Progenitor cell of endocrine pancreas (in vitro differentiated cells): ENCODE measurements at regions not wholly inside any gene's neighbourhood (a gene's known extent, or its start where the extent isn't known, plus 50 kb on each side); places are given as distances from the start of the nearest gene placed in this dataset.
A peak's percentile ranks its signal among the peaks of the same experiment; 100 is the strongest.

Experiments used
- DNase-seq: peaks from one replicate; pipeline ENCODE4 v3.0.0; 2021; ENCODE audit warnings: low spot score; ENCODE audit not compliant: unreplicated experiment
- H3K27ac Mint-ChIP-seq: 2 replicates; pipeline ENCODE4 v1.8.0; 2021; ENCODE audit warnings: mild to moderate bottlenecking, moderate library complexity, mixed read lengths
- H3K27me3 Mint-ChIP-seq: 2 replicates; pipeline ENCODE4 v1.8.0; 2021; ENCODE audit warnings: mixed read lengths
- H3K36me3 Mint-ChIP-seq: 2 replicates; pipeline ENCODE4 v1.8.0; 2022; ENCODE audit warnings: mixed read lengths; ENCODE audit not compliant: insufficient read depth
- H3K4me1 Mint-ChIP-seq: 2 replicates; pipeline ENCODE4 v1.8.0; 2021; ENCODE audit warnings: low read depth, mixed read lengths
- H3K4me3 Mint-ChIP-seq: 2 replicates; pipeline ENCODE4 v1.8.0; 2021; ENCODE audit warnings: low read depth, mild to moderate bottlenecking, moderate library complexity, mixed read lengths
- H3K9me3 Mint-ChIP-seq: 2 replicates; pipeline ENCODE4 v1.8.0; 2021; ENCODE audit warnings: low read depth, mixed read lengths
- CTCF ChIP-seq: fragments of 200-600 bp; sonication (generic); IDR thresholded peaks from one replicate; pipeline ENCODE4 v1.5.0; 2021; ENCODE audit warnings: antibody characterized with exemption, mild to moderate bottlenecking; ENCODE audit not compliant: unreplicated experiment

DNA sequence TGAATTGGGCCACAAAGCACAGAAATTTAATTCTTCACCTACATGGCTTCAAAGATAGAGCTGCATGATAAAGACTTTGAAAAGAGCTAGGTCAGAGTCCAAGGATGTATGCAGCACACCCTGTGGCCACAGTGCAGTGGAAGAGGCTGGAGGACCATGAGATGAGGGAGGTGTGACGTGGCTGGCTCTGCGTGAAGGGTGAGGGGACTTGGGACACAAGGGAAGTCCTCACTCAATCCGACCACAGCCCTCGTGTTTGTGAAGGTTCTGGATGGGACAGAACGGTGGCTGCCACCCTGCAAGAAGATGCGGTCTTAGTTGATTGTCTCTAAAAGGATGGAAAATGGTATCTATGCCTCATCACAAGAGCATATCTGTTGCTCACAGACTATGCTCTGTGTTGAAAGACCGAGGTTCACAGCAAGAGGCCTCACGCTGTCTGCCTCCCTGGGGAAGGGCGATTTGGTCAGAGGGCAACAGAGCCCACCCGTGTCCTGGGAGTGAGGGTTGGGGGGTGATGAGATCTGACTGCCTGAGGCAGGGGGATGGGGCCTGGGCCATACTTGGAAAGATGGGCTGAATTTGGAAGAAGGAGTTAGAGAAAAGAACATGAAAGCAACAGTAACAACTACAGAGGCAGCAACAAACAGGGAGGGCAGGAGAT, 174.4 kb upstream of the SHH start:
- TF ChIP-seq CTCF: no peak
- peak; percentile 6 for DNase-seq
- Mint-ChIP-seq H3K27me3 (peaks cover 52% of the 10 kb centered on the region), H3K27ac (no peak overlapping the region), H3K4me3 (no peak overlapping the region), H3K36me3 (no peaks in the 10 kb centered on the region), H3K9me3 (no peaks in the 10 kb centered on the region), H3K4me1 (peaks cover 2% of the 10 kb centered on the region)

- Mint-ChIP-seq H3K36me3 (no peaks in the 10 kb centered on the region), H3K27me3 (peaks cover 49% of the 10 kb centered on the region), H3K4me1 (peaks cover 2% of the 10 kb centered on the region), H3K27ac (no peak overlapping the region), H3K9me3 (no peaks in the 10 kb centered on the region), H3K4me3 (no peak overlapping the region)
- DNase-seq: peak; percentile 3
- TF ChIP-seq CTCF: no peak
These were observed 173.4 kb upstream of the SHH start for GRCh38 chr7:155985518-155986250.

DNA sequence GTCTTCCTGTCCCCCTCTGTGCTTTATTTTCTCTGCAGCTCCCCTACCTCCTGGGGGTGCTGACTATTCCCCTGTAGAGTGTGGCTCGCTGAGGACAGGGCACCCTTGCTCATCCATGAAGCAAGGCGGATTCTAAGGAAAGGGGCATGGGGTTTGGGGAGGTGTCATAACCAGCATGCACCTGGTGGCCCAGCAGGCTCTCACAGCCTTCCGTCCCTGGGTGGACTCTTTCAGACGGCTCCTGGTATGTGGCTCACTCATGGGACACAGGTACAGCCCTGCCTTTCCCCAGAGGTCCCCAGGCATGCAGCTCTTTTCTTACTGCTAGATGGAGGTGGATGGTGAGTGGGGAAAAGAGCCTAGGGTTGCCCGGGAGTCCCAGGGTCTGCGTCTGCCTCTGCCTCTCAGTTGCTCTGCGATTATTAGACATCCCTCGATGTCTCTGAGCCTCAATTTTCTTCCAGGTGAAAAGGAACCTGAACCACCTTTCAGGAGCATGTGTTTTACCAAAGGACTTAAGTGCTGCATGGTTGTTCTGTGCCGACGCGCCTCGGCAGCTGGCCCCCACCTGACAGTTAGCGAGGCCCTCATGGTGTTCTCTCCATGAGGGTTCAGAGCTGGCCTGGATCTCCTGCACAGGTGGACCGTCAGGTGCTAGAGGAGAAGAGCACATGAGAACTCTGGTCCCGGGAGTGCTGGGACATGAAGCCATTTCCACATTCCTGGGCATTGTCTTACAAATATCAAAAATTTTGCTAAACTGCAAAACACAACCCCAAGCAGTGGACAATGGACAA, 172.5 kb upstream of the SHH start:
- TF ChIP-seq CTCF: no peak
- no peaks in the 10 kb centered on the region for H3K36me3 Mint-ChIP-seq
- H3K27me3 Mint-ChIP-seq: peaks cover 58% of the 10 kb centered on the region
- no peak overlapping the region for H3K27ac Mint-ChIP-seq
- H3K4me1 Mint-ChIP-seq: peaks cover 2% of the 10 kb centered on the region
- DNase-seq: no peak
- no peaks in the 10 kb centered on the region for H3K9me3 Mint-ChIP-seq
- H3K4me3 Mint-ChIP-seq: no peak overlapping the region

DNA sequence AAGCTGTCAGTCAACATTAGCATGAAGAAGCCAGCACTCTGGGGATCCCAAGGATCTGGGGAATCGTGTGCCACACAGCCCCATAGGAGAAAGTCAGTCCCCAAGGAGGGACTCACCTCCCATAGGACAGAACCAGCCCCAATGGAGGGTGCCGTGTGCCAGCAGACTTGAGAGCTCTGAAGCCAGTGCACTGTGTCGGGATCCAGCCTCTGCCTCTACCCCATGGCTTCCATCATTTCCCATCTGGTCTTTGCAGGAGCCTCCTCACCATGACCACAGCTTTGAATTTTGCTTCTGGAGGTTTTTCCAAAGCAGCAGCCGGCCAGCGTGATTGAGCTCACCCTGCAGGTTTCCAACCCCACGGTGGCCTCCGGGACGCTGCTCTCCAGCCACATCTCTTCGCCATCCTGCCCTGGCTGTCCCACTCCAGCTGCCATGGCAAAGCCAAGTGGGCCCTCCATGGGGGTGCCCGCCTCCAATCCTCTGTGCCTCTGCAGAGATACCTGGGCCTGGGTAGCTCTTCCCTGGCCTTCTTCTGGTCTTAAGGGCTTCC, 171.8 kb upstream of the SHH start:
- Mint-ChIP-seq H3K27ac (no peak overlapping the region), H3K9me3 (no peaks in the 10 kb centered on the region), H3K4me3 (no peak overlapping the region), H3K27me3 (peaks cover 60% of the 10 kb centered on the region), H3K4me1 (peaks cover 2% of the 10 kb centered on the region), H3K36me3 (no peaks in the 10 kb centered on the region)
- no peak for DNase-seq
- no peak for TF ChIP-seq CTCF

- no peak for TF ChIP-seq CTCF
- Mint-ChIP-seq H3K27me3 (peaks cover 63% of the 10 kb centered on the region), H3K36me3 (no peaks in the 10 kb centered on the region), H3K27ac (no peak overlapping the region), H3K4me1 (no peaks in the 10 kb centered on the region), H3K9me3 (no peaks in the 10 kb centered on the region), H3K4me3 (no peak overlapping the region)
- DNase-seq: no peak
These were observed 171.0 kb upstream of the SHH start for GRCh38 chr7:155983176-155983815.
